OCI-LY3 (cell line): ENCODE measurements at regions not wholly inside any gene's neighbourhood (a gene's known extent, or its start where the extent isn't known, plus 50 kb on each side); places are given as distances from the start of the nearest gene placed in this dataset.
"Not testable (repeated sequence)": the region's sequence is repeated elsewhere in the genome, so short reads cannot be mapped to it uniquely, and the experiment has no call there.

Source experiments
- EZH2phosphoT487 ChIP-seq: fragments of 200-600 bp; shearing (Covaris generic); IDR thresholded peaks from 2 replicates; pipeline ENCODE4 v1.6.1; 2018; ENCODE audit warnings: antibody characterized with exemption, mixed run types, low read depth
- TF ChIP-seq, protein P1 (sequence below): fragments of 200-600, 300-600 bp; sonication (generic); IDR thresholded peaks from 2 replicates; pipeline ENCODE4 v1.5.1; 2014; ENCODE audit warnings: antibody characterized with exemption, low read length, low read depth

DNA sequence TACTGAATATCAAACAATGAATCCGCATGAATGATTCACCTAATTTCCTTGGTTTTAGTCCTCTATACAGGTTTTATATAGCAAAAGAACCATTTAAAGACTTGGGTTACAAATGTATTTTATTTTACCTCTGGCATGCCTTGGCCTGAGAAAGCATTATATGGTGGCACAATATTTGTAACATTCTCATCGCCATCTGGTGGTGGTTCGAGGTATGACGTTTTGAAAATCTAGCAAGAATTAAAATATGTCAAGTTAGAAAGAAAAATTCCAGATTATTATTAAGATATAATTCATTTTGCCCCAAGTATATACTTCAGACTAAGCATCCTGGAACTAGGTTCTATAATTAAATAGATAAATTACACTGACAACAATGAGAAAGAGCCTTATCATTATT, 445.9 kb downstream of the ZNF33B start:
- TF ChIP-seq, protein P1, sequence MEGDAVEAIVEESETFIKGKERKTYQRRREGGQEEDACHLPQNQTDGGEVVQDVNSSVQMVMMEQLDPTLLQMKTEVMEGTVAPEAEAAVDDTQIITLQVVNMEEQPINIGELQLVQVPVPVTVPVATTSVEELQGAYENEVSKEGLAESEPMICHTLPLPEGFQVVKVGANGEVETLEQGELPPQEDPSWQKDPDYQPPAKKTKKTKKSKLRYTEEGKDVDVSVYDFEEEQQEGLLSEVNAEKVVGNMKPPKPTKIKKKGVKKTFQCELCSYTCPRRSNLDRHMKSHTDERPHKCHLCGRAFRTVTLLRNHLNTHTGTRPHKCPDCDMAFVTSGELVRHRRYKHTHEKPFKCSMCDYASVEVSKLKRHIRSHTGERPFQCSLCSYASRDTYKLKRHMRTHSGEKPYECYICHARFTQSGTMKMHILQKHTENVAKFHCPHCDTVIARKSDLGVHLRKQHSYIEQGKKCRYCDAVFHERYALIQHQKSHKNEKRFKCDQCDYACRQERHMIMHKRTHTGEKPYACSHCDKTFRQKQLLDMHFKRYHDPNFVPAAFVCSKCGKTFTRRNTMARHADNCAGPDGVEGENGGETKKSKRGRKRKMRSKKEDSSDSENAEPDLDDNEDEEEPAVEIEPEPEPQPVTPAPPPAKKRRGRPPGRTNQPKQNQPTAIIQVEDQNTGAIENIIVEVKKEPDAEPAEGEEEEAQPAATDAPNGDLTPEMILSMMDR: 0 out of 2 replicates have a peak, but pooled peaks have one; percentile 20
- not testable (repeated sequence) for TF ChIP-seq EZH2phosphoT487
